Panc1 (cell line): ENCODE measurements at regions not wholly inside any gene's neighbourhood (a gene's known extent, or its start where the extent isn't known, plus 50 kb on each side); places are given as distances from the start of the nearest gene placed in this dataset.

ENCODE experiments used
- POLR2AphosphoS5 ChIP-seq: IDR thresholded peaks from 2 replicates; pipeline ENCODE4 v1.6.1; 2012; ENCODE audit warnings: mild to moderate bottlenecking, low read depth, low read length, moderate library complexity
- TCF7L2 ChIP-seq: IDR thresholded peaks from 2 replicates; pipeline ENCODE4 v1.6.1; 2011; ENCODE audit warnings: mild to moderate bottlenecking, low read depth, low read length, inconsistent platforms
- TF ChIP-seq, protein P1 (sequence below): fragments of 450-650 bp; IDR thresholded peaks from 2 replicates; pipeline ENCODE4 v1.5.1; 2017; ENCODE audit warnings: mild to moderate bottlenecking
- TF ChIP-seq, protein P2 (sequence below), 2 experiments: IDR thresholded peaks; 2 replicates each; pipeline ENCODE4 v1.6.1; 2011 to 2012; ENCODE audit warnings: low read depth in 2 of 2, control low read depth in 1 of 2, low read length in 1 of 2, mild to moderate bottlenecking in 1 of 2, moderate library complexity in 1 of 2; ENCODE audit not compliant: insufficient read depth in 1 of 2

DNA sequence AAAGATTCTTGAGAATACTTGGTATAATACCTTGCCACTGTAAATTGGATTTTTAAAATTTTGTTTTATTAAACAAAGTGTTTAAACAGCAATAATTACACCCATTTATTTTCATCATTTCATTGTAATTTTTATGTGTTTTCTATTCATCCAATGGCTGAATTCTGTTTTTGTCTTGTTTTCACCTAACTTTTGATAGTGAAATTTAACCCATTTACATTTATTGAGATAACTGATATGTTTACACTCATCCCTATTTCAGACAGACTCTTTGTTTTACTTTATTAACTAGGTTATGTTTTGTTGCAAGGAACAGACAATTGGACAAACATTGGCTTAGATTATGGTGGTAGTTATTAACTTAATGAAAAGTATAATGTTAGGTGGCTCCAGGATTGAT, 113.1 kb upstream of the REG3A start:
- TF ChIP-seq, protein P1, sequence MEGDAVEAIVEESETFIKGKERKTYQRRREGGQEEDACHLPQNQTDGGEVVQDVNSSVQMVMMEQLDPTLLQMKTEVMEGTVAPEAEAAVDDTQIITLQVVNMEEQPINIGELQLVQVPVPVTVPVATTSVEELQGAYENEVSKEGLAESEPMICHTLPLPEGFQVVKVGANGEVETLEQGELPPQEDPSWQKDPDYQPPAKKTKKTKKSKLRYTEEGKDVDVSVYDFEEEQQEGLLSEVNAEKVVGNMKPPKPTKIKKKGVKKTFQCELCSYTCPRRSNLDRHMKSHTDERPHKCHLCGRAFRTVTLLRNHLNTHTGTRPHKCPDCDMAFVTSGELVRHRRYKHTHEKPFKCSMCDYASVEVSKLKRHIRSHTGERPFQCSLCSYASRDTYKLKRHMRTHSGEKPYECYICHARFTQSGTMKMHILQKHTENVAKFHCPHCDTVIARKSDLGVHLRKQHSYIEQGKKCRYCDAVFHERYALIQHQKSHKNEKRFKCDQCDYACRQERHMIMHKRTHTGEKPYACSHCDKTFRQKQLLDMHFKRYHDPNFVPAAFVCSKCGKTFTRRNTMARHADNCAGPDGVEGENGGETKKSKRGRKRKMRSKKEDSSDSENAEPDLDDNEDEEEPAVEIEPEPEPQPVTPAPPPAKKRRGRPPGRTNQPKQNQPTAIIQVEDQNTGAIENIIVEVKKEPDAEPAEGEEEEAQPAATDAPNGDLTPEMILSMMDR = no peak
- TF ChIP-seq POLR2AphosphoS5 (no peak), TCF7L2 (no peak)
- TF ChIP-seq, protein P2, sequence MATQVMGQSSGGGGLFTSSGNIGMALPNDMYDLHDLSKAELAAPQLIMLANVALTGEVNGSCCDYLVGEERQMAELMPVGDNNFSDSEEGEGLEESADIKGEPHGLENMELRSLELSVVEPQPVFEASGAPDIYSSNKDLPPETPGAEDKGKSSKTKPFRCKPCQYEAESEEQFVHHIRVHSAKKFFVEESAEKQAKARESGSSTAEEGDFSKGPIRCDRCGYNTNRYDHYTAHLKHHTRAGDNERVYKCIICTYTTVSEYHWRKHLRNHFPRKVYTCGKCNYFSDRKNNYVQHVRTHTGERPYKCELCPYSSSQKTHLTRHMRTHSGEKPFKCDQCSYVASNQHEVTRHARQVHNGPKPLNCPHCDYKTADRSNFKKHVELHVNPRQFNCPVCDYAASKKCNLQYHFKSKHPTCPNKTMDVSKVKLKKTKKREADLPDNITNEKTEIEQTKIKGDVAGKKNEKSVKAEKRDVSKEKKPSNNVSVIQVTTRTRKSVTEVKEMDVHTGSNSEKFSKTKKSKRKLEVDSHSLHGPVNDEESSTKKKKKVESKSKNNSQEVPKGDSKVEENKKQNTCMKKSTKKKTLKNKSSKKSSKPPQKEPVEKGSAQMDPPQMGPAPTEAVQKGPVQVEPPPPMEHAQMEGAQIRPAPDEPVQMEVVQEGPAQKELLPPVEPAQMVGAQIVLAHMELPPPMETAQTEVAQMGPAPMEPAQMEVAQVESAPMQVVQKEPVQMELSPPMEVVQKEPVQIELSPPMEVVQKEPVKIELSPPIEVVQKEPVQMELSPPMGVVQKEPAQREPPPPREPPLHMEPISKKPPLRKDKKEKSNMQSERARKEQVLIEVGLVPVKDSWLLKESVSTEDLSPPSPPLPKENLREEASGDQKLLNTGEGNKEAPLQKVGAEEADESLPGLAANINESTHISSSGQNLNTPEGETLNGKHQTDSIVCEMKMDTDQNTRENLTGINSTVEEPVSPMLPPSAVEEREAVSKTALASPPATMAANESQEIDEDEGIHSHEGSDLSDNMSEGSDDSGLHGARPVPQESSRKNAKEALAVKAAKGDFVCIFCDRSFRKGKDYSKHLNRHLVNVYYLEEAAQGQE (IDR thresholded peaks at IDR 0.05; ENCODE audit: insufficient read depth in 1 of 2, low read depth in 2 of 2, low read length in 1 of 2) = no peak
